NCI-H69 (cell line): ENCODE measurements at regions not wholly inside any gene's neighbourhood (a gene's known extent, or its start where the extent isn't known, plus 50 kb on each side); places are given as distances from the start of the nearest gene placed in this dataset.
A peak's percentile ranks its signal among the peaks of the same experiment; 100 is the strongest.

Source experiments
- DNase-seq: peaks from one replicate; lab custom pipeline; 2025; lab: John Stamatoyannopoulos, UW

GRCh38 chr2:199627417-199627816 lies 169.7 kb upstream of the SATB2 start:
- no peak for DNase-seq

- DNase-seq: no peak
Observed at GRCh38 chr2:199624958-199625357, 167.2 kb upstream of the SATB2 start.

GRCh38 chr2:199612509-199613130 lies 154.9 kb upstream of the SATB2 start:
- DNase-seq: no peak

GRCh38 chr2:199607914-199608313 lies 150.2 kb upstream of the SATB2 start:
- DNase-seq: no peak

GRCh38 chr2:199606193-199606780 lies 148.5 kb upstream of the SATB2 start:
- peak; percentile 18 for DNase-seq

GRCh38 chr2:199603721-199604291 lies 146.1 kb upstream of the SATB2 start:
- DNase-seq: no peak

GRCh38 chr2:199602896-199603717 lies 145.4 kb upstream of the SATB2 start:
- DNase-seq: no peak

GRCh38 chr2:199602271-199602895 lies 144.6 kb upstream of the SATB2 start:
- DNase-seq: peak; percentile 79

- DNase-seq: peak; percentile 63
Observed at GRCh38 chr2:199596549-199596948, 138.8 kb upstream of the SATB2 start.

- no peak for DNase-seq
Observed at GRCh38 chr2:199594443-199594842, 136.7 kb upstream of the SATB2 start.

- no peak for DNase-seq
Observed at GRCh38 chr2:199591826-199592225, 134.1 kb upstream of the SATB2 start.

- DNase-seq: peak; percentile 48
Observed at GRCh38 chr2:199590321-199591203, 132.8 kb upstream of the SATB2 start.

GRCh38 chr2:199589306-199589705 lies 131.6 kb upstream of the SATB2 start:
- DNase-seq: peak; percentile 69

- DNase-seq: no peak
Observed at GRCh38 chr2:199588054-199588453, 130.3 kb upstream of the SATB2 start.

GRCh38 chr2:199586646-199587045 lies 128.9 kb upstream of the SATB2 start:
- DNase-seq: no peak

- DNase-seq: no peak
Observed at GRCh38 chr2:199583676-199584075, 125.9 kb upstream of the SATB2 start.

GRCh38 chr2:199581935-199582360 lies 124.2 kb upstream of the SATB2 start:
- peak; percentile 2 for DNase-seq

GRCh38 chr2:199581408-199581807 lies 123.7 kb upstream of the SATB2 start:
- DNase-seq: peak; percentile 1

GRCh38 chr2:199575416-199575815 lies 117.7 kb upstream of the SATB2 start:
- no peak for DNase-seq

- DNase-seq: no peak
Observed at GRCh38 chr2:199572571-199572970, 114.8 kb upstream of the SATB2 start.

- DNase-seq: no peak
Observed at GRCh38 chr2:199570934-199571333, 113.2 kb upstream of the SATB2 start.
